ENCODE measurements at regions not wholly inside any gene's neighbourhood (a gene's known extent, or its start where the extent isn't known, plus 50 kb on each side); places are given as distances from the start of the nearest gene placed in this dataset.

DNA sequence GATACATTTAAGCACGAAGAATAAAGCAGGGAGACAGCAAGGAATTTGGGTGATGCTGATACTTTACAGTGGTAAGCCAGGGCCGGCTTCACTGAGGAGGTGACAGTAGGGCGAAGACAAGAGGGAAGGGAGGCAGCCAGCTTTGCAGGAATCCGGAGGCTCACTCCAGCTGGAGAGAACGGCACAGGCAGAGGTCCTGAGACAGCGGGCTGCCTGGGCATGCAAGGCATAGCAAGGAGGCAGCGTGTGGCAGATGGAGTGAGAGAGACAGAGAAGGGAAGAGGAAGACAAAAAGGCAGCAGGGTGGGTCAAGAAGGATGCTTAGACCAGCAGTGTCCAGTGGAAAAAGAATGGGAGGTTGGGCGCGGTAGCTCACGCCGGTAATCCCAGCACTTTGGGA, 83.2 kb upstream of the WASF3 start:
- no peak for DNase-seq (ENCODE audit: low read depth in 2 of 2)
- H3K4me3 ChIP-seq (replicated peaks in 1 of 2; ENCODE audit: low read depth in 2 of 2, low read length in 2 of 2), result no peak overlapping the region
- no peak for TF ChIP-seq CTCF (IDR thresholded peaks at IDR 0.05; ENCODE audit: low read depth, low read length)

GRCh38 chr13:26475176-26476110, 82.0 kb upstream of the WASF3 start:
- DNase-seq (ENCODE audit: low read depth in 2 of 2), result no peak
- no peak overlapping the region for H3K4me3 ChIP-seq (replicated peaks in 1 of 2; ENCODE audit: low read depth in 2 of 2, low read length in 2 of 2)

GRCh38 chr13:26476111-26476781, 81.2 kb upstream of the WASF3 start:
- H3K4me3 ChIP-seq (replicated peaks in 1 of 2; ENCODE audit: low read depth in 2 of 2, low read length in 2 of 2), result peak overlapping the region in 1 of 2 donors; percentile 7
- DNase-seq (ENCODE audit: low read depth in 2 of 2), result peak in 1 of 2 donors; percentile 75
- no peak for TF ChIP-seq CTCF (IDR thresholded peaks at IDR 0.05; ENCODE audit: low read depth, low read length)

More at GRCh38 chr13:26475176-26476110, 82.0 kb upstream of the WASF3 start:
- TF ChIP-seq CTCF (IDR thresholded peaks at IDR 0.05; ENCODE audit: low read depth, low read length), result no peak

DNA sequence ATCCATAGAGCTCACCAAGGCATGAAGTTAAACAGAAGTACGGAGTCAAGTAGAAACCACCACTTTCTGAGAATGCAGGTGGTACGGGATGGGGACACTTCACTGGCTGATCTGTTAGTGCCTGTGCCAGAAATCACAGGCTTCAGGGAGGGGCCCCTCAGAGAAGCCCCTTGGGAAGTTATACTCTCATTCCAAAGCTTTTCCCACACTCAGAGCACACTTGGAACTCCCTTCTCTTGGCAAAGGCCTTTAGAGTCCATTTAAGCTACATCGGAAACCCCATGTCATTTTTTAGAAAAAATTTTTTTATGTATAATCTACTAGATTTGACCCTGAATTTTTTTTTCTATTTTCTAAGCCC, 80.7 kb upstream of the WASF3 start:
- H3K4me3 ChIP-seq (replicated peaks in 1 of 2; ENCODE audit: low read depth in 2 of 2, low read length in 2 of 2), result peak overlapping the region in 1 of 2 donors; percentile 7
- no peak for TF ChIP-seq CTCF (IDR thresholded peaks at IDR 0.05; ENCODE audit: low read depth, low read length)
- DNase-seq (ENCODE audit: low read depth in 2 of 2), result no peak

DNA sequence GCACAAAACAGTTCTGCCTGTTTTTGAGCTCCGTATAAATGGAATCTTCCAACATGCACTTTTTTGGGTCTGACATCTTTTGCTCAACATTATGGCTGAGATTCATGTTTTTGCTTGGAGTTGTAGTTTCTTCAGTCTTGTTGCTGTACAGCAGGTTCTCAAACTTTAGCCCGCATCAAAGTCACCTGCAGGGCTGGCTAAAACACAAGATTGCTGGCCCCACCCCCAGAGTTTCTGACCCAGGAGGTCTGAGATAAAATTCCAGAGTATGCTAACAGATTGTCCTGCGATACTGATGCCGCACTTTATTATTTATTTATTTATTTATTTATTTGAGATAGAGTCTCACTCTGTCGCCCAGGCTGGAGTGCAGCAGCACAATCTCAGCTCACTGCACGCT, 79.8 kb upstream of the WASF3 start:
- no peak overlapping the region for H3K4me3 ChIP-seq (replicated peaks in 1 of 2; ENCODE audit: low read depth in 2 of 2, low read length in 2 of 2)
- TF ChIP-seq CTCF (IDR thresholded peaks at IDR 0.05; ENCODE audit: low read depth, low read length), result no peak
- no peak for DNase-seq (ENCODE audit: low read depth in 2 of 2)

- no peak overlapping the region for H3K4me3 ChIP-seq (replicated peaks in 1 of 2; ENCODE audit: low read depth in 2 of 2, low read length in 2 of 2)
- peak; percentile 13 to 56 for DNase-seq (ENCODE audit: low read depth in 2 of 2)
- TF ChIP-seq CTCF (IDR thresholded peaks at IDR 0.05; ENCODE audit: low read depth, low read length), result no peak
Measured at GRCh38 chr13:26480246-26480855, 77.1 kb upstream of the WASF3 start.

All from cardiac fibroblast (primary cell).